HCT116 (cell line): ENCODE measurements at regions not wholly inside any gene's neighbourhood (a gene's known extent, or its start where the extent isn't known, plus 50 kb on each side); places are given as distances from the start of the nearest gene placed in this dataset.

ENCODE experiments used
- ATAC-seq: fragments of 200-7000 bp; cut with Tn5 transposase; 2 replicates; pipeline ENCODE4 v1.9.1; 2020; ENCODE audit warnings: mild to moderate bottlenecking, moderate library complexity
- BruUV-seq: library from RNA; stranded (reverse); fragments of 400-500 nt; replicated peaks from 2 replicates; lab custom pipeline; 2021; lab: Mats Ljungman, UMichigan
- CTCF ChIA-PET: fragments of 300-600 bp; sonication (Branson Sonifier 250); formaldehyde crosslinking; loops from one replicate; lab custom pipeline; 2021; ENCODE audit warnings: antibody characterized with exemption; lab: Charles Lee
- POLR2A ChIA-PET: fragments of 300-600, 350-600 bp; sonication (Branson Sonifier 250); formaldehyde crosslinking; loops from one replicate; lab custom pipeline; 2021; ENCODE audit warnings: antibody characterized with exemption; lab: Charles Lee
- RAD21 ChIA-PET, 2 experiments: fragments of 300-600 bp; sonication (Branson Sonifier 250); formaldehyde crosslinking; loops; one replicate each; lab custom pipeline; 2023; ENCODE audit warnings: low total read pairs in 2 of 2; ENCODE audit not compliant: uncharacterized antibody in 2 of 2, unreplicated experiment in 2 of 2, low non-redundant PET in 1 of 2; lab: Charles Lee
- DNase-seq: peaks from one replicate; pipeline ENCODE4 v3.0.0-alpha.2; 2010; ENCODE audit warnings: low read depth, low spot score
- H2AFZ ChIP-seq: fragments of 200-600 bp; shearing (Covaris generic), sonication (generic); 2 replicates; pipeline ENCODE4 v1.6.1; 2017; ENCODE audit warnings: low read depth, mixed run types, mixed read lengths, antibody characterized with exemption, low read length; ENCODE audit not compliant: poor library complexity, severe bottlenecking
- H3K27ac ChIP-seq: 2 replicates; pipeline ENCODE4 v1.5.1; 2012; ENCODE audit warnings: low read depth, low read length
- H3K27me3 ChIP-seq: fragments of 200-600 bp; sonication (generic); 2 replicates; pipeline ENCODE4 v1.6.1; 2016; ENCODE audit warnings: mixed run types, low read length, mixed read lengths; ENCODE audit not compliant: insufficient read depth
- H3K36me3 ChIP-seq, 2 experiments: fragments of 200-500 bp in 1 of 2; fragments of 200-600 bp in 1 of 2; sonication (Bioruptor generic) in 1 of 2; sonication (generic) in 1 of 2; 2 replicates each; pipeline versions ENCODE4 v1.5.1 to v1.6.1; 2014 to 2016; ENCODE audit warnings: low read length in 2 of 2, inconsistent platforms in 1 of 2, mixed read lengths in 1 of 2, mixed run types in 1 of 2; ENCODE audit not compliant: insufficient read depth in 2 of 2, control insufficient read depth in 1 of 2
- H3K4me1 ChIP-seq, 2 experiments: fragments of 200-600 bp in 1 of 2; sonication (generic) in 1 of 2; 2 replicates each; pipeline versions ENCODE4 v1.5.1 to v1.6.1; 2012 to 2017; ENCODE audit warnings: low read length in 2 of 2, inconsistent platforms in 1 of 2, mild to moderate bottlenecking in 1 of 2, mixed read lengths in 1 of 2, mixed run types in 1 of 2, moderate library complexity in 1 of 2; ENCODE audit not compliant: insufficient read depth in 2 of 2, control insufficient read depth in 1 of 2
- H3K4me2 ChIP-seq: fragments of 200-600 bp; sonication (generic); 2 replicates; pipeline ENCODE4 v1.6.1; 2017; ENCODE audit warnings: mixed run types, low read length, mixed read lengths
- H3K4me3 ChIP-seq, 2 experiments: fragments of 200-600 bp in 1 of 2; sonication (generic) in 1 of 2; replicated peaks in 1 of 2; 2 replicates each; pipeline ENCODE4 v1.5.1; 2011 to 2016; ENCODE audit warnings: low read length in 2 of 2, control low read depth in 1 of 2, low read depth in 1 of 2, mild to moderate bottlenecking in 1 of 2, mixed read lengths in 1 of 2, mixed run types in 1 of 2
- H3K79me2 ChIP-seq: fragments of 200-600 bp; sonication (generic); 2 replicates; pipeline ENCODE4 v1.6.1; 2017; ENCODE audit warnings: mild to moderate bottlenecking, mixed run types, low read length, moderate library complexity, mixed read lengths; ENCODE audit not compliant: insufficient read depth
- H3K9ac ChIP-seq: fragments of 200-600 bp; sonication (generic); 2 replicates; pipeline ENCODE4 v1.6.1; 2016; ENCODE audit warnings: low read length, mixed read lengths
- H3K9me2 ChIP-seq: fragments of 200-600 bp; sonication (generic), shearing (Covaris generic); 2 replicates; pipeline ENCODE4 v1.6.1; 2017; ENCODE audit warnings: mixed run types, mild to moderate bottlenecking, moderate library complexity; ENCODE audit not compliant: insufficient read depth
- H3K9me3 ChIP-seq, 2 experiments: fragments of 200-500 bp in 1 of 2; fragments of 200-600 bp in 1 of 2; sonication (Bioruptor generic) in 1 of 2; sonication (generic) in 1 of 2; 2 replicates each; pipeline ENCODE4 v1.6.1; 2014 to 2017; ENCODE audit warnings: low read length in 2 of 2, mixed read lengths in 2 of 2, inconsistent platforms in 1 of 2, low read depth in 1 of 2, mild to moderate bottlenecking in 1 of 2, mixed run types in 1 of 2, moderate library complexity in 1 of 2; ENCODE audit not compliant: control insufficient read depth in 1 of 2, insufficient read depth in 1 of 2
- H4K20me1 ChIP-seq: fragments of 200-600 bp; sonication (generic), shearing (Covaris generic); 2 replicates; pipeline ENCODE4 v1.6.1; 2017; ENCODE audit warnings: mixed run types, mild to moderate bottlenecking, moderate library complexity; ENCODE audit not compliant: insufficient read depth
- CEBPB ChIP-seq: IDR thresholded peaks from 2 replicates; pipeline ENCODE4 v1.6.1; 2012; ENCODE audit warnings: low read depth
- EGR1 ChIP-seq: IDR thresholded peaks from 2 replicates; pipeline ENCODE4 v1.6.1; 2012; ENCODE audit warnings: low read depth
- EZH2 ChIP-seq: fragments of 200-600 bp; sonication (generic); IDR thresholded peaks from 2 replicates; pipeline ENCODE4 v1.6.1; 2017; ENCODE audit warnings: antibody characterized with exemption, mixed run types
- EZH2phosphoT487 ChIP-seq: fragments of 200-600 bp; IDR thresholded peaks from 2 replicates; pipeline ENCODE4 v1.6.1; 2018; ENCODE audit warnings: antibody characterized with exemption, borderline replicate concordance
- FOSL1 ChIP-seq: IDR thresholded peaks from 2 replicates; pipeline ENCODE4 v1.6.1; 2012; ENCODE audit warnings: low read depth
- JUND ChIP-seq: IDR thresholded peaks from 2 replicates; pipeline ENCODE4 v1.6.1; 2012
- POLR2A ChIP-seq: IDR thresholded peaks from 2 replicates; pipeline ENCODE4 v1.7.0; 2011; ENCODE audit warnings: borderline replicate concordance; ENCODE audit not compliant: insufficient read depth, insufficient read length; ENCODE audit errors: extremely low read depth
- POLR2AphosphoS5 ChIP-seq: IDR thresholded peaks from 2 replicates; pipeline ENCODE4 v1.6.1; 2011; ENCODE audit warnings: mild to moderate bottlenecking, low read depth, low read length, moderate library complexity
- RAD21 ChIP-seq: IDR thresholded peaks from 2 replicates; pipeline ENCODE4 v1.6.1; 2012; ENCODE audit warnings: low read depth, mild to moderate bottlenecking
- intact Hi-C: fragments of 100-400 bp; cut with micrococcal nuclease; formaldehyde crosslinking; loops from 2 replicates; pipeline ENCODE4 v1.10.0; 2022
- TF ChIP-seq, protein P1 (sequence below): IDR thresholded peaks from 2 replicates; pipeline ENCODE4 v1.6.1; 2012; ENCODE audit warnings: low read depth

DNA sequence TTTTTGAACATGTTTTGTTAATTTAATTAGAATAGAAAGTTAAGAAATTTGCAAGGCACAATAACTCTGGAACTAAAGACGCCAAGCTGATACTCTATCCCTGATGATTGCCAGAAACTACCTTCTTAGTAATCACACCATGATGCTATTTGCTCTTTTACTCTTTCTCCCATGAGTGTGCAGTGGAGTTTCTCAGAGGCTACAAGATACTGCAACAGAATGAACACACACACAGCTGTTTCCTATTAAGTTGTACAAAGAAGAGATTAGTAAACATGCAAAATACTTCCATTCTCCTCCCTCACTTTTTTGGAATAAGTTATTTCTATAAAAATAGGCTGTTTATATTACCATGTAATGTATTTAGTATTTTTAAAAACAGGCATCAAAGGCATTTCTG is 1367.5 kb downstream of the AACS start:
- Histone ChIP-seq H4K20me1 (no peaks in the 10 kb centered on the region), H3K9ac (no peak overlapping the region), H3K36me3 (no peaks in the 10 kb centered on the region), H3K27me3 (no peaks in the 10 kb centered on the region), H3K9me2 (no peaks in the 10 kb centered on the region)
- no peak for ATAC-seq
- RAD21 ChIA-PET = no interaction called here
- POLR2A ChIA-PET = no interaction called here
- no TSS peak for BruUV-seq
- TF ChIP-seq JUND (no peak), RAD21 (no peak), POLR2AphosphoS5 (no peak), CEBPB (no peak), FOSL1 (no peak), POLR2A (no peak)
- TF ChIP-seq, protein P1, sequence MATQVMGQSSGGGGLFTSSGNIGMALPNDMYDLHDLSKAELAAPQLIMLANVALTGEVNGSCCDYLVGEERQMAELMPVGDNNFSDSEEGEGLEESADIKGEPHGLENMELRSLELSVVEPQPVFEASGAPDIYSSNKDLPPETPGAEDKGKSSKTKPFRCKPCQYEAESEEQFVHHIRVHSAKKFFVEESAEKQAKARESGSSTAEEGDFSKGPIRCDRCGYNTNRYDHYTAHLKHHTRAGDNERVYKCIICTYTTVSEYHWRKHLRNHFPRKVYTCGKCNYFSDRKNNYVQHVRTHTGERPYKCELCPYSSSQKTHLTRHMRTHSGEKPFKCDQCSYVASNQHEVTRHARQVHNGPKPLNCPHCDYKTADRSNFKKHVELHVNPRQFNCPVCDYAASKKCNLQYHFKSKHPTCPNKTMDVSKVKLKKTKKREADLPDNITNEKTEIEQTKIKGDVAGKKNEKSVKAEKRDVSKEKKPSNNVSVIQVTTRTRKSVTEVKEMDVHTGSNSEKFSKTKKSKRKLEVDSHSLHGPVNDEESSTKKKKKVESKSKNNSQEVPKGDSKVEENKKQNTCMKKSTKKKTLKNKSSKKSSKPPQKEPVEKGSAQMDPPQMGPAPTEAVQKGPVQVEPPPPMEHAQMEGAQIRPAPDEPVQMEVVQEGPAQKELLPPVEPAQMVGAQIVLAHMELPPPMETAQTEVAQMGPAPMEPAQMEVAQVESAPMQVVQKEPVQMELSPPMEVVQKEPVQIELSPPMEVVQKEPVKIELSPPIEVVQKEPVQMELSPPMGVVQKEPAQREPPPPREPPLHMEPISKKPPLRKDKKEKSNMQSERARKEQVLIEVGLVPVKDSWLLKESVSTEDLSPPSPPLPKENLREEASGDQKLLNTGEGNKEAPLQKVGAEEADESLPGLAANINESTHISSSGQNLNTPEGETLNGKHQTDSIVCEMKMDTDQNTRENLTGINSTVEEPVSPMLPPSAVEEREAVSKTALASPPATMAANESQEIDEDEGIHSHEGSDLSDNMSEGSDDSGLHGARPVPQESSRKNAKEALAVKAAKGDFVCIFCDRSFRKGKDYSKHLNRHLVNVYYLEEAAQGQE = no peak
- TF ChIP-seq, all 23 proteins: peak for 0
- intact Hi-C loops = no loop called here
- Histone ChIP-seq H3K79me2 (no peaks in the 10 kb centered on the region), H3K27ac (no peak overlapping the region), H2AFZ (no peak overlapping the region), H3K4me3 (no peak overlapping the region), H3K4me2 (no peak overlapping the region), H3K9me3 (peaks cover 8 to 18% of the 10 kb centered on the region in 2 experiments; a peak in 2 of 4 replicates), H3K4me1 (no peaks in the 10 kb centered on the region)
- CTCF ChIA-PET = no interaction called here
- DNase-seq = no peak

- BruUV-seq = no TSS peak
- ChIA-PET POLR2A (no interaction called here), RAD21 (no interaction called here), CTCF (no interaction called here)
- no peak for TF ChIP-seq POLR2A
- no peak for TF ChIP-seq EZH2
- TF ChIP-seq EZH2phosphoT487 = no peak
- TF ChIP-seq EGR1 = no peak
- DNase-seq (no peak), ATAC-seq (no peak)
- Histone ChIP-seq H3K4me2 (no peak overlapping the region), H3K9me2 (no peaks in the 10 kb centered on the region), H3K9ac (no peak overlapping the region), H3K9me3 (peaks cover 8 to 21% of the 10 kb centered on the region in 2 experiments; a peak in 2 of 4 replicates), H2AFZ (no peak overlapping the region), H3K79me2 (no peaks in the 10 kb centered on the region), H3K27ac (no peak overlapping the region), H3K36me3 (no peaks in the 10 kb centered on the region), H3K4me3 (no peak overlapping the region), H3K27me3 (no peaks in the 10 kb centered on the region), H4K20me1 (no peaks in the 10 kb centered on the region), H3K4me1 (no peaks in the 10 kb centered on the region)
- intact Hi-C loops = no loop called here
Measured at GRCh38 chr12:126434412-126434985, 1369.3 kb downstream of the AACS start.
